Heart left ventricle (tissue), 13 donors: ENCODE measurements at regions not wholly inside any gene's neighbourhood (a gene's known extent, or its start where the extent isn't known, plus 50 kb on each side); places are given as distances from the start of the nearest gene placed in this dataset.

Experiments
- POLR2A ChIP-seq, 2 donors: fragments of 450-650 bp; IDR thresholded peaks; one replicate each; pipeline ENCODE4 v1.6.1; 2017; ENCODE audit warnings: antibody characterized with exemption in 2 of 2, mild to moderate bottlenecking in 2 of 2, moderate library complexity in 2 of 2
- TF ChIP-seq, protein P1 (sequence below), 12 donors: fragments of 200-600 bp; sonication (generic) in 4 of 12; IDR thresholded peaks; one replicate each; pipeline versions ENCODE4 v1.5.0 to v1.8.0; 2018 to 2022; ENCODE audit warnings: antibody characterized with exemption in 12 of 12, mild to moderate bottlenecking in 5 of 12
- donor health status: ischemic (EF 13 %, LVEDD 7.1; RV severe dilation, severe dysfunction).
- donor health status: DM: no; HTN: yes; CAD: no.
- donor health status: DM: no; HTN: no; CAD: no.
- donor health status: ischemic (EF 25% LVEDD 6.9; RV normal size, moderate dysfunction).
- donor health status: ischemic (EF 25% LVEDD 5.7; RV mildly dilated, moderate dysfunction).
- donor health status: ischemic (EF 35%, LVEDD 5.7; RV mildly dilated, moderate dysfunction).
- donor health status: nonischemic (EF 11% LVEDD 7.7; RV severe dilation, severe dysfunction).
- donor health status: DM: yes; HTN: yes; CAD: no.
- donor health status: PGD.
- donor health status: ischemic (EF 29% LVEDD 5.4; RV normal size, mild dysfunction).
- donor health status: nonischemic (EF 23%, LVEDD 6.1; RV moderate dilation, normal function).

DNA sequence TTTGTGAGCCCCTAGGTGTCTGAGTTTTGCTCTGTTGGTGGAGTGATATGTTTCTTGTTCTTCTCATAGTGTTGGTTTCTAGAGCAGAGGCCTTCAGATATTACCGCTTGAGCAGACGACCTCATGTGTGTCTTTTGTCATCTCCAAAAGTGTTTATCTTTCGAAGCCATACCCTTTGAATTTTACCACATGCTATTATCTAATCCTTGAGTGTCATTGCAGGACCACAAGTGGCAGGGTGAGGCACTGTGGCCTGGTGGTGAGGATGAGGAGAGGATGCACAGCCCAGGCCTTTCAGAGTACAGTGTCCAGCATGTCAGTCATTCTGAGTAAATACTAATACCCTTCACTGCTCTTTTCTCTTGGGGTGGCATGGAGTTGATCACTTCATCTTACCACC is 57.2 kb upstream of the CISTR start:
- TF ChIP-seq, protein P1, sequence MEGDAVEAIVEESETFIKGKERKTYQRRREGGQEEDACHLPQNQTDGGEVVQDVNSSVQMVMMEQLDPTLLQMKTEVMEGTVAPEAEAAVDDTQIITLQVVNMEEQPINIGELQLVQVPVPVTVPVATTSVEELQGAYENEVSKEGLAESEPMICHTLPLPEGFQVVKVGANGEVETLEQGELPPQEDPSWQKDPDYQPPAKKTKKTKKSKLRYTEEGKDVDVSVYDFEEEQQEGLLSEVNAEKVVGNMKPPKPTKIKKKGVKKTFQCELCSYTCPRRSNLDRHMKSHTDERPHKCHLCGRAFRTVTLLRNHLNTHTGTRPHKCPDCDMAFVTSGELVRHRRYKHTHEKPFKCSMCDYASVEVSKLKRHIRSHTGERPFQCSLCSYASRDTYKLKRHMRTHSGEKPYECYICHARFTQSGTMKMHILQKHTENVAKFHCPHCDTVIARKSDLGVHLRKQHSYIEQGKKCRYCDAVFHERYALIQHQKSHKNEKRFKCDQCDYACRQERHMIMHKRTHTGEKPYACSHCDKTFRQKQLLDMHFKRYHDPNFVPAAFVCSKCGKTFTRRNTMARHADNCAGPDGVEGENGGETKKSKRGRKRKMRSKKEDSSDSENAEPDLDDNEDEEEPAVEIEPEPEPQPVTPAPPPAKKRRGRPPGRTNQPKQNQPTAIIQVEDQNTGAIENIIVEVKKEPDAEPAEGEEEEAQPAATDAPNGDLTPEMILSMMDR (IDR thresholded peaks at IDR 0.05) = no peak
- no peak for TF ChIP-seq POLR2A (IDR thresholded peaks at IDR 0.05)
